Esophagus muscularis mucosa (tissue), 4 donors: ENCODE measurements at regions not wholly inside any gene's neighbourhood (a gene's known extent, or its start where the extent isn't known, plus 50 kb on each side); places are given as distances from the start of the nearest gene placed in this dataset.

Experiments
- DNase-seq: peaks from one replicate; pipeline ENCODE4 v3.0.0-alpha.2; 2017; ENCODE audit errors: extremely low spot score
- H3K27ac ChIP-seq, 4 donors: fragments of 200-600 bp; sonication (generic); replicated peaks in 1 of 4; 1 replicate in 3 of 4; 2 replicates in 1 of 4; pipeline ENCODE4 v1.5.1; 2016 to 2019; ENCODE audit warnings: mild to moderate bottlenecking in 1 of 4
- H3K27me3 ChIP-seq, 4 donors: fragments of 200-600 bp; sonication (generic); one replicate each; pipeline versions ENCODE4 v1.5.1 to v1.6.0; 2016 to 2019
- H3K36me3 ChIP-seq, 4 donors: fragments of 200-600 bp; sonication (generic); one replicate each; pipeline ENCODE4 v1.5.1; 2016 to 2019
- H3K4me1 ChIP-seq, 4 donors: fragments of 200-600 bp; sonication (generic); one replicate each; pipeline ENCODE4 v1.5.1; 2016 to 2019
- H3K4me3 ChIP-seq, 4 donors: fragments of 200-600 bp; sonication (generic); 1 replicate in 2 of 4; 2 replicates in 2 of 4; pipeline ENCODE4 v1.5.1; 2016 to 2019; ENCODE audit warnings: mild to moderate bottlenecking in 4 of 4, moderate library complexity in 1 of 4
- H3K9me3 ChIP-seq, 4 donors: fragments of 200-600 bp; sonication (generic); 1 replicate in 3 of 4; 2 replicates in 1 of 4; pipeline ENCODE4 v1.5.1; 2016 to 2019
- EP300 ChIP-seq: sonication (generic); formaldehyde crosslinking; IDR thresholded peaks from one replicate; pipeline ENCODE4 v1.6.1; 2017; ENCODE audit warnings: antibody characterized with exemption
- POLR2A ChIP-seq: fragments of 450-650 bp; IDR thresholded peaks from one replicate; pipeline ENCODE4 v1.6.1; 2017; ENCODE audit warnings: antibody characterized with exemption, moderate library complexity, mild to moderate bottlenecking, low read depth
- POLR2AphosphoS5 ChIP-seq, 2 donors: sonication (generic); formaldehyde crosslinking; IDR thresholded peaks; one replicate each; pipeline ENCODE4 v1.6.1; 2017; ENCODE audit warnings: antibody characterized with exemption in 2 of 2
- WGBS: methylation state at CpG from one replicate; pipeline ENCODE4 v1.1.5; 2018; 5-methylcytosine and 5-hydroxymethylcytosine counted together
- intact Hi-C: fragments of 100-400 bp; cut with DNase I; formaldehyde crosslinking; loops from one replicate; pipeline ENCODE4 v1.15.1; 2023
- TF ChIP-seq, protein P1 (sequence below), 3 experiments: fragments of 200-600 bp in 2 of 3; fragments of 450-650 bp in 1 of 3; sonication (generic) in 2 of 3; IDR thresholded peaks; one replicate each; pipeline ENCODE4 v1.5.1; 2017 to 2019; ENCODE audit warnings: antibody characterized with exemption in 3 of 3, mild to moderate bottlenecking in 2 of 3, moderate library complexity in 1 of 3

DNA sequence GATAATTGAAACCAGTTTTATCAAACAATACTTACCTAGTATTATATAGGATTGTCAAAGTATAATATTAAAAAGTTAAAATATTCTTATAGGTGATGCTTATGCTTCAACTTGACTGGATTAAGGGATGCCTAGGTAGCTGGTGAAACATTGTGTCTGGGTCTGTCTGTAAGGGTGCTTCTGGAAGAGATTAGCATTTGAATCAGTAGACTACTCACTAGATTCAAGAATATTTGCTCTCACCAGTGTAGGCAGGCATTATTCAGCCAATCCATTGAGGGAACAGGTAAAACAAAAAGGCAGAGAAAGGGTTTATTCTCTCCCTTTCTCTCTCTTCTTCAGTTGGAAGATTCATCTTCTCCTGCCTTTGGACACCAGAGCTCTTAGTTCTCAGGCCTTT lies 486.8 kb upstream of the GOLIM4 start:
- TF ChIP-seq, protein P1, sequence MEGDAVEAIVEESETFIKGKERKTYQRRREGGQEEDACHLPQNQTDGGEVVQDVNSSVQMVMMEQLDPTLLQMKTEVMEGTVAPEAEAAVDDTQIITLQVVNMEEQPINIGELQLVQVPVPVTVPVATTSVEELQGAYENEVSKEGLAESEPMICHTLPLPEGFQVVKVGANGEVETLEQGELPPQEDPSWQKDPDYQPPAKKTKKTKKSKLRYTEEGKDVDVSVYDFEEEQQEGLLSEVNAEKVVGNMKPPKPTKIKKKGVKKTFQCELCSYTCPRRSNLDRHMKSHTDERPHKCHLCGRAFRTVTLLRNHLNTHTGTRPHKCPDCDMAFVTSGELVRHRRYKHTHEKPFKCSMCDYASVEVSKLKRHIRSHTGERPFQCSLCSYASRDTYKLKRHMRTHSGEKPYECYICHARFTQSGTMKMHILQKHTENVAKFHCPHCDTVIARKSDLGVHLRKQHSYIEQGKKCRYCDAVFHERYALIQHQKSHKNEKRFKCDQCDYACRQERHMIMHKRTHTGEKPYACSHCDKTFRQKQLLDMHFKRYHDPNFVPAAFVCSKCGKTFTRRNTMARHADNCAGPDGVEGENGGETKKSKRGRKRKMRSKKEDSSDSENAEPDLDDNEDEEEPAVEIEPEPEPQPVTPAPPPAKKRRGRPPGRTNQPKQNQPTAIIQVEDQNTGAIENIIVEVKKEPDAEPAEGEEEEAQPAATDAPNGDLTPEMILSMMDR (IDR thresholded peaks at IDR 0.05) = no peak
- TF ChIP-seq POLR2A (no peak), POLR2AphosphoS5 (IDR thresholded peaks at IDR 0.05) (no peak), EP300 (no peak)
- intact Hi-C loops = no loop called here
- no peaks in the 10 kb centered on the region for H3K9me3 ChIP-seq
- H3K36me3 ChIP-seq = no peaks in the 10 kb centered on the region
- H3K4me1 ChIP-seq = no peaks in the 10 kb centered on the region
- H3K27ac ChIP-seq = no peak overlapping the region
- no peak for DNase-seq
- H3K4me3 ChIP-seq = no peak overlapping the region
- no peaks in the 10 kb centered on the region for H3K27me3 ChIP-seq

DNA sequence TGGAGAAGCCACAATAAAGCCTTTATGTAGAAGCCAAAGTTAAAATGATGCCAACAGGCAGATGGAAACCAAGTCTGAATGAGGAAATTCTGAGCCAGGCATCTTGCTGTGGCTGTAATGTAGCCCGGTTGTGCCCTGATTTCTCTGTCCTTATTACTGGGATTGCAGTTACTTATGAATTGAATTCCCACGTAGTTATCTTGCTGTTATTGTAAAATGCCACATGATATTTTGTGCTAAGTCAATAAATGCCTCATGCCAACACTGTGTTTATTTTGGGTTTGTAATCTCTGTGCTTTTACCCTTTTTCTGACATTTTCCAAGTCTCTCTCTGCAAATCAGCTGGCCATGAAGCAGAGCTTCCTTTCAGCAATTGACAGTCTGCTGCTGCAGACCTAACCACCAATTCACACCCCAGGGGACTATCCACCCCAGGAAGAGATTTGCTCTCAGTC lies 486.1 kb upstream of the GOLIM4 start:
- Histone ChIP-seq H3K36me3 (no peaks in the 10 kb centered on the region), H3K27me3 (no peaks in the 10 kb centered on the region), H3K4me3 (no peak overlapping the region), H3K9me3 (no peaks in the 10 kb centered on the region), H3K4me1 (no peaks in the 10 kb centered on the region), H3K27ac (no peak overlapping the region)
- DNase-seq = no peak
- WGBS = 67% methylated on average over 2 of the region's 2 CpGs
- intact Hi-C loops = no loop called here
- TF ChIP-seq POLR2A (no peak), EP300 (no peak), POLR2AphosphoS5 (IDR thresholded peaks at IDR 0.05) (no peak)
- TF ChIP-seq, protein P1 (IDR thresholded peaks at IDR 0.05) = no peak

DNA sequence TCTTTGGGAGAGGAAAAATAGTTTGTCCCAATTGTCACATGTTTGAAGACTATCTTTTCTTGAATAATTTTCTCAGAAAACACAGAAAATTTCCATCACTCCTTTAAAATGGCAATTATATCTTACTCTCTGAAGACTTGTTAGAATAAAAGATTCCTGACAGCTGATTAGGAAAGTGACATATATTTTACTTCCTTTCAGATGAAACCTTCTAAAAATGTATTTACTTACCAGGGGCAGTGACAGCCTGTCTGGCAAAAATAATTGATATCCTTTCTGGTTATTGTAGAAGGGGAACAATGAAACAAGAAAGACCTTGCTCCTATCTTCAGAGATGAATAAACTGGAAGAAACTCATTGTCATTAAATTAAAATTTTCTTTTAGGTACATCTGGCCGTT lies 483.3 kb upstream of the GOLIM4 start:
- no peaks in the 10 kb centered on the region for H3K36me3 ChIP-seq
- H3K4me3 ChIP-seq = no peak overlapping the region
- TF ChIP-seq, protein P1 (IDR thresholded peaks at IDR 0.05) = no peak
- no peak for TF ChIP-seq POLR2A
- intact Hi-C loops = no loop called here
- DNase-seq = no peak
- no peak overlapping the region for H3K27ac ChIP-seq
- no peaks in the 10 kb centered on the region for H3K9me3 ChIP-seq
- WGBS = 59% methylated on average over 1 of the region's 1 CpG
- H3K27me3 ChIP-seq = no peaks in the 10 kb centered on the region
- no peaks in the 10 kb centered on the region for H3K4me1 ChIP-seq

DNA sequence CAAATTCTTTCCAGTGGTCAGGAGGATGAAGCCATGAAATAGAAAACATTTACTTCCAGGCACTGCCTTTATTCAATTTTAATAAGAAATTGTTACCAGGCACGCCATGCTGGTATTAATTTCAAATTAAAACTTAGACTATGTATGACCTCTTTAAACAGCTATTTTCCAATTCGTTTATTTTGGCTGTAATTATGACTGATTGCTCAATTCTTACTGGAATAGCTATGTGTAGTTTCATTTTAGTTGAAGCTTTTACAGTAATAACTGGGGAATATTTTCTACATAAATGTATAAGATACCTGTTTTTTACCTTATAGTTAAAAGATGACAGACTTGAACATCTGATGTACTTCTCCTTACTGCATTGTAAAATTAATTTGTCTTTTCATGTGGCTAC lies 480.0 kb upstream of the GOLIM4 start:
- WGBS = 59% methylated on average over 2 of the region's 2 CpGs
- DNase-seq = no peak
- intact Hi-C loops = no loop called here
- H3K27me3 ChIP-seq = no peaks in the 10 kb centered on the region
- H3K27ac ChIP-seq = no peak overlapping the region
- H3K4me3 ChIP-seq = no peak overlapping the region
- no peak for TF ChIP-seq POLR2AphosphoS5 (IDR thresholded peaks at IDR 0.05)
- TF ChIP-seq, protein P1 (IDR thresholded peaks at IDR 0.05) = no peak
- no peak for TF ChIP-seq POLR2A
- no peak for TF ChIP-seq EP300
- H3K9me3 ChIP-seq = no peaks in the 10 kb centered on the region
- H3K36me3 ChIP-seq = no peaks in the 10 kb centered on the region
- H3K4me1 ChIP-seq = no peaks in the 10 kb centered on the region

DNA sequence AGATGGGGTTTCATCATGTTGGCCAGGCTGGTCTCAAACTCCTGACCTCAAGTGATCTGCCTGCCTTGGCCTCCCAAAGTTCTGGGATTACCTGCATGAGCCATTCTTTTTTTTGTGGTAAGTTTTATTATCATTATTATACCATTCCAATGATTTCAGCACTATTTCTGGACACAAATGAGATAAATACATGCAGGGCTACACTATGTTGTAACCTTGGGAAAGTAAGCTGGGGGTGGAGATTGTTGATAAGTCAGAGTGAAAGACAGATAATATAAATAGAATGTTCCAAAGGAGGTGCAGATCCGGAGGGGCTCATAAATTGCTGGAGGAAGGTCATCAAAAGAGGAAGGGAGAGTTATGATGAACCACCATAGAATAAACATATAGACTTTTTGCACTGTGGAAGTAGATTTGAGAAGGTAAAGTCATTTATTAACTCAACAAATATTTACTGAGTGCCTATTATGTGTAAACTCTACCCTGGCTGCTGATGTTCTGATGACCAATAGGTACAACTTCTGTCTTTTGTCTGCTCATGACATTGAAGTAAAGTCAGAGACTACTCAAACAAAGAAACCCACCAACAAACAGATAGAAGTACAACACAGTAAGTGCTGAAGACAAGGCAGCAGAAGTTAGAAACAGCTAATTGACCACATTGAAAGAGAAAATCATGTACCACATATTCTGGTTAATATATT lies 478.9 kb upstream of the GOLIM4 start:
- H3K4me3 ChIP-seq = no peak overlapping the region
- TF ChIP-seq, protein P1 (IDR thresholded peaks at IDR 0.05) = no peak
- TF ChIP-seq POLR2AphosphoS5 (IDR thresholded peaks at IDR 0.05) = no peak
- TF ChIP-seq POLR2A = no peak
- no peak for TF ChIP-seq EP300
- no peaks in the 10 kb centered on the region for H3K27me3 ChIP-seq
- no peak overlapping the region for H3K27ac ChIP-seq
- H3K36me3 ChIP-seq = no peaks in the 10 kb centered on the region
- H3K9me3 ChIP-seq = no peaks in the 10 kb centered on the region
- 58% methylated on average over 1 of the region's 1 CpG for WGBS
- no peaks in the 10 kb centered on the region for H3K4me1 ChIP-seq
- no peak for DNase-seq
- intact Hi-C loops = no loop called here
